SK-N-SH (cell line): ENCODE measurements at regions not wholly inside any gene's neighbourhood (a gene's known extent, or its start where the extent isn't known, plus 50 kb on each side); places are given as distances from the start of the nearest gene placed in this dataset.

Experiments
- CTCF ChIA-PET: fragments of 300-600, 350-600 bp; formaldehyde crosslinking; extraction: SDS; loops from one replicate; lab custom pipeline; 2021; lab: Yijun Ruan, JAX
- POLR2A ChIA-PET: fragments of 350-600 bp; sonication (Branson Sonifier 250); formaldehyde crosslinking; extraction: SDS; loops from one replicate; lab custom pipeline; 2020; ENCODE audit warnings: antibody characterized with exemption, inconsistent platforms; lab: Yijun Ruan, JAX
- DNase-seq: peaks from one replicate; pipeline ENCODE4 v3.0.0; 2012
- H2AFZ ChIP-seq: fragments of 200-600 bp; sonication (generic); 2 replicates; pipeline ENCODE4 v1.8.1; 2016; ENCODE audit warnings: antibody characterized with exemption, mild to moderate bottlenecking, low read depth
- H3F3A ChIP-seq: fragments of 200-600 bp; sonication (generic); replicated peaks from 2 replicates; pipeline ENCODE3; 2016; ENCODE audit warnings: antibody characterized with exemption, mild to moderate bottlenecking; ENCODE audit not compliant: insufficient read depth
- H3K27ac ChIP-seq, 2 experiments: fragments of 200-500 bp in 1 of 2; fragments of 200-600 bp in 1 of 2; sonication (Bioruptor generic) in 1 of 2; sonication (generic), shearing (Covaris generic) in 1 of 2; 2 replicates each; pipeline versions ENCODE4 v1.5.1 to v1.6.1; 2014 to 2016; ENCODE audit warnings: low read depth in 2 of 2, inconsistent platforms in 1 of 2, low read length in 1 of 2, mild to moderate bottlenecking in 1 of 2, mixed read lengths in 1 of 2
- H3K27me3 ChIP-seq: fragments of 200-600 bp; sonication (generic), shearing (Covaris generic); 2 replicates; pipeline ENCODE4 v1.6.1; 2016; ENCODE audit warnings: mixed run types; ENCODE audit not compliant: insufficient read depth
- H3K36me3 ChIP-seq, 2 experiments: fragments of 200-500 bp in 1 of 2; fragments of 200-600 bp in 1 of 2; sonication (Bioruptor generic) in 1 of 2; sonication (generic) in 1 of 2; replicated peaks in 1 of 2; 2 replicates each; pipeline versions ENCODE3 to v1.5.1; 2014 to 2016; ENCODE audit warnings: low read length in 1 of 2, mild to moderate bottlenecking in 1 of 2; ENCODE audit not compliant: insufficient read depth in 2 of 2, control insufficient read depth in 1 of 2
- H3K4me1 ChIP-seq, 2 experiments: fragments of 200-500 bp in 1 of 2; fragments of 200-600 bp in 1 of 2; sonication (Bioruptor generic) in 1 of 2; sonication (generic), shearing (Covaris generic) in 1 of 2; 2 replicates each; pipeline versions ENCODE4 v1.5.1 to v1.6.1; 2014 to 2016; ENCODE audit warnings: low read depth in 1 of 2, low read length in 1 of 2, mixed run types in 1 of 2; ENCODE audit not compliant: insufficient read depth in 2 of 2, control insufficient read depth in 1 of 2
- H3K4me2 ChIP-seq: fragments of 200-600 bp; sonication (generic), shearing (Covaris generic); 2 replicates; pipeline ENCODE4 v1.6.1; 2017; ENCODE audit warnings: mixed run types
- H3K4me3 ChIP-seq, 2 experiments: fragments of 200-500 bp in 1 of 2; fragments of 200-600 bp in 1 of 2; sonication (Bioruptor generic) in 1 of 2; sonication (generic), shearing (Covaris generic) in 1 of 2; 2 replicates each; pipeline versions ENCODE4 v1.5.1 to v1.8.1; 2014 to 2016; ENCODE audit warnings: low read depth in 2 of 2, inconsistent platforms in 1 of 2, low read length in 1 of 2, mild to moderate bottlenecking in 1 of 2, mixed read lengths in 1 of 2, moderate library complexity in 1 of 2
- H3K79me2 ChIP-seq: fragments of 200-600 bp; sonication (generic); 2 replicates; pipeline ENCODE4 v1.8.1; 2017; ENCODE audit warnings: mild to moderate bottlenecking; ENCODE audit not compliant: insufficient read depth
- H3K9ac ChIP-seq: fragments of 200-600 bp; sonication (generic); 2 replicates; pipeline ENCODE4 v1.6.1; 2017; ENCODE audit warnings: mixed run types
- H3K9me2 ChIP-seq: fragments of 200-600 bp; sonication (generic); 2 replicates; pipeline ENCODE4 v1.6.1; 2017; ENCODE audit warnings: mixed run types
- H3K9me3 ChIP-seq: fragments of 200-600 bp; sonication (generic); 2 replicates; pipeline ENCODE4 v1.6.1; 2017; ENCODE audit warnings: mixed run types, mild to moderate bottlenecking, moderate library complexity
- H4K20me1 ChIP-seq: fragments of 200-600 bp; sonication (generic); 2 replicates; pipeline ENCODE4 v1.6.1; 2017; ENCODE audit warnings: mild to moderate bottlenecking, mixed run types; ENCODE audit not compliant: insufficient read depth
- EZH2phosphoT487 ChIP-seq: fragments of 200-600 bp; sonication (generic); IDR thresholded peaks from 2 replicates; pipeline ENCODE4 v1.6.1; 2017; ENCODE audit warnings: low read depth, mixed run types, mild to moderate bottlenecking, antibody characterized with exemption, moderate library complexity, borderline replicate concordance
- FOSL2 ChIP-seq: IDR thresholded peaks from 2 replicates; pipeline ENCODE4 v1.4.0; 2012; ENCODE audit warnings: low read depth, mild to moderate bottlenecking, moderate library complexity, borderline replicate concordance
- FOXJ3 ChIP-seq: sonication (generic); formaldehyde crosslinking; IDR thresholded peaks from 2 replicates; pipeline ENCODE4 v1.5.1; 2020; ENCODE audit warnings: mild to moderate bottlenecking, missing genetic modification reagents
- GABPA ChIP-seq: IDR thresholded peaks from 2 replicates; pipeline ENCODE4 v1.4.0; 2012; ENCODE audit warnings: low read depth, mild to moderate bottlenecking
- GATA2 ChIP-seq: sonication (generic); formaldehyde crosslinking; IDR thresholded peaks from 2 replicates; pipeline ENCODE4 v1.5.0; 2020; ENCODE audit warnings: mild to moderate bottlenecking, missing genetic modification reagents
- MAX ChIP-seq: IDR thresholded peaks from 2 replicates; pipeline ENCODE4 v1.4.0; 2012; ENCODE audit warnings: low read depth
- MEF2A ChIP-seq: IDR thresholded peaks from 2 replicates; pipeline ENCODE4 v1.4.0; 2012; ENCODE audit warnings: low read depth, borderline replicate concordance
- NRF1 ChIP-seq: IDR thresholded peaks from 2 replicates; pipeline ENCODE4 v1.6.1; 2012; ENCODE audit warnings: low read depth, mild to moderate bottlenecking, low read length
- POLR2AphosphoS5 ChIP-seq: IDR thresholded peaks from 2 replicates; pipeline ENCODE4 v1.6.1; 2012; ENCODE audit warnings: low read depth, low read length
- RCOR1 ChIP-seq: fragments of 150-350 bp; IDR thresholded peaks from 2 replicates; pipeline ENCODE4 v1.6.1; 2017; ENCODE audit warnings: antibody characterized with exemption, low read length
- SIN3A ChIP-seq: IDR thresholded peaks from 2 replicates; pipeline ENCODE4 v1.6.1; 2012; ENCODE audit warnings: low read depth, mild to moderate bottlenecking, low read length, moderate library complexity, borderline replicate concordance
- TCF12 ChIP-seq: IDR thresholded peaks from 2 replicates; pipeline ENCODE4 v1.4.0; 2012
- USF2 ChIP-seq: fragments of 150-350 bp; IDR thresholded peaks from 2 replicates; pipeline ENCODE4 v1.6.1; 2017; ENCODE audit warnings: antibody characterized with exemption, low read length, low read depth, borderline replicate concordance
- YY1 ChIP-seq: IDR thresholded peaks from 2 replicates; pipeline ENCODE4 v1.4.0; 2012; ENCODE audit warnings: low read depth, mild to moderate bottlenecking
- WGBS: methylation state at CpG from one replicate; pipeline ENCODE4 v1.1.6; 2017; ENCODE audit warnings: low lambda C conversion rate; 5-methylcytosine and 5-hydroxymethylcytosine counted together
- TF ChIP-seq, protein P1 (sequence below): IDR thresholded peaks from 2 replicates; pipeline ENCODE4; 2012
- TF ChIP-seq, protein P2 (sequence below): IDR thresholded peaks from 2 replicates; pipeline ENCODE4 v1.6.1; 2012; ENCODE audit warnings: mild to moderate bottlenecking, low read depth, low read length, moderate library complexity

DNA sequence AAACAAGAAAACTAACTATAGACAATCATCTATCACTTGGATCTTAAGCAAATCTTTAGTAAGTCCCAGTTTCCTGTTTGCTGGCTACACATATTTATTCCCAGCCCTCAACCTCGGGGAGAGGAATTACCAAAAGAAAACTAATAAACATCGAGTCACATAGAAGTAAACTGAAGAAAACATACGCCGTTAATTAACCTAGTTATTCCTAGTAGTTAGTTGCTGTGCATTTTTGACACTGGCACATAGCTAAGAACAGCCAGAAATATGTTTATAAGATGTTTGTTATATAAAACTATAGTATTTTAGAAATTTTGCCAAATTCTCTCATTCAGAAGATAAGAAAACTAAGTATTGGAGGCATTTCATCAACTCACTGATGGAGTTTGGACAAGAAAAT, 407.2 kb upstream of the ARHGEF26 start:
- TF ChIP-seq MEF2A, result no peak
- no peak for TF ChIP-seq GATA2 (CRISPR knock-in tag)
- TF ChIP-seq YY1, result no peak
- TF ChIP-seq USF2, result no peak
- no peak for TF ChIP-seq FOSL2
- no peak for TF ChIP-seq MAX
- TF ChIP-seq TCF12, result no peak
- no peak for TF ChIP-seq POLR2AphosphoS5
- TF ChIP-seq FOXJ3 (CRISPR knock-in tag), result no peak
- no peak for TF ChIP-seq SIN3A
- TF ChIP-seq, protein P1, sequence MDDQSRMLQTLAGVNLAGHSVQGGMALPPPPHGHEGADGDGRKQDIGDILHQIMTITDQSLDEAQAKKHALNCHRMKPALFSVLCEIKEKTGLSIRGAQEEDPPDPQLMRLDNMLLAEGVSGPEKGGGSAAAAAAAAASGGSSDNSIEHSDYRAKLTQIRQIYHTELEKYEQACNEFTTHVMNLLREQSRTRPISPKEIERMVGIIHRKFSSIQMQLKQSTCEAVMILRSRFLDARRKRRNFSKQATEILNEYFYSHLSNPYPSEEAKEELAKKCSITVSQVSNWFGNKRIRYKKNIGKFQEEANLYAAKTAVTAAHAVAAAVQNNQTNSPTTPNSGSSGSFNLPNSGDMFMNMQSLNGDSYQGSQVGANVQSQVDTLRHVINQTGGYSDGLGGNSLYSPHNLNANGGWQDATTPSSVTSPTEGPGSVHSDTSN, result no peak
- TF ChIP-seq, protein P2, sequence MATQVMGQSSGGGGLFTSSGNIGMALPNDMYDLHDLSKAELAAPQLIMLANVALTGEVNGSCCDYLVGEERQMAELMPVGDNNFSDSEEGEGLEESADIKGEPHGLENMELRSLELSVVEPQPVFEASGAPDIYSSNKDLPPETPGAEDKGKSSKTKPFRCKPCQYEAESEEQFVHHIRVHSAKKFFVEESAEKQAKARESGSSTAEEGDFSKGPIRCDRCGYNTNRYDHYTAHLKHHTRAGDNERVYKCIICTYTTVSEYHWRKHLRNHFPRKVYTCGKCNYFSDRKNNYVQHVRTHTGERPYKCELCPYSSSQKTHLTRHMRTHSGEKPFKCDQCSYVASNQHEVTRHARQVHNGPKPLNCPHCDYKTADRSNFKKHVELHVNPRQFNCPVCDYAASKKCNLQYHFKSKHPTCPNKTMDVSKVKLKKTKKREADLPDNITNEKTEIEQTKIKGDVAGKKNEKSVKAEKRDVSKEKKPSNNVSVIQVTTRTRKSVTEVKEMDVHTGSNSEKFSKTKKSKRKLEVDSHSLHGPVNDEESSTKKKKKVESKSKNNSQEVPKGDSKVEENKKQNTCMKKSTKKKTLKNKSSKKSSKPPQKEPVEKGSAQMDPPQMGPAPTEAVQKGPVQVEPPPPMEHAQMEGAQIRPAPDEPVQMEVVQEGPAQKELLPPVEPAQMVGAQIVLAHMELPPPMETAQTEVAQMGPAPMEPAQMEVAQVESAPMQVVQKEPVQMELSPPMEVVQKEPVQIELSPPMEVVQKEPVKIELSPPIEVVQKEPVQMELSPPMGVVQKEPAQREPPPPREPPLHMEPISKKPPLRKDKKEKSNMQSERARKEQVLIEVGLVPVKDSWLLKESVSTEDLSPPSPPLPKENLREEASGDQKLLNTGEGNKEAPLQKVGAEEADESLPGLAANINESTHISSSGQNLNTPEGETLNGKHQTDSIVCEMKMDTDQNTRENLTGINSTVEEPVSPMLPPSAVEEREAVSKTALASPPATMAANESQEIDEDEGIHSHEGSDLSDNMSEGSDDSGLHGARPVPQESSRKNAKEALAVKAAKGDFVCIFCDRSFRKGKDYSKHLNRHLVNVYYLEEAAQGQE, result no peak
- TF ChIP-seq EZH2phosphoT487, result no peak
- no peak for TF ChIP-seq GABPA
- TF ChIP-seq RCOR1, result no peak
- no peak for TF ChIP-seq NRF1
- TF ChIP-seq, all 33 proteins: peak for 0
- Histone ChIP-seq H3K27ac (no peak overlapping the region), H2AFZ (no peak overlapping the region), H3K9ac (no peak overlapping the region), H3K4me3 (no peak overlapping the region), H4K20me1 (no peaks in the 10 kb centered on the region), H3K9me3 (no peaks in the 10 kb centered on the region), H3K4me2 (no peak overlapping the region), H3K36me3 (no peaks in the 10 kb centered on the region), H3K4me1 (no peaks in the 10 kb centered on the region), H3K27me3 (no peaks in the 10 kb centered on the region), H3K9me2 (no peaks in the 10 kb centered on the region), H3F3A (no peaks in the 10 kb centered on the region), H3K79me2 (no peaks in the 10 kb centered on the region)
- CTCF ChIA-PET, result interaction anchor here (1.3 kb wide), 1 partner anchor 54 kb away, joined by 4 read pairs; no protein-coding TSS in a partner anchor
- WGBS, result 22% methylated on average over 4 of the region's 4 CpGs
- no peak for DNase-seq
- POLR2A ChIA-PET, result no interaction called here
